Endothelial cell (in vitro differentiated cells): ENCODE measurements at regions not wholly inside any gene's neighbourhood (a gene's known extent, or its start where the extent isn't known, plus 50 kb on each side); places are given as distances from the start of the nearest gene placed in this dataset.

Experiments used
- DNase-seq: peaks from one replicate; pipeline ENCODE4 v3.0.0; 2021; ENCODE audit warnings: low spot score
- H3K27ac Mint-ChIP-seq: one replicate; pipeline ENCODE4 v1.8.0; 2021; ENCODE audit warnings: mixed read lengths, inconsistent platforms; ENCODE audit not compliant: unreplicated experiment
- H3K27me3 Mint-ChIP-seq: one replicate; pipeline ENCODE4 v1.8.0; 2021; ENCODE audit warnings: mild to moderate bottlenecking, moderate library complexity, mixed read lengths, inconsistent platforms; ENCODE audit not compliant: unreplicated experiment
- H3K36me3 Mint-ChIP-seq: one replicate; pipeline ENCODE4 v1.8.0; 2021; ENCODE audit warnings: mild to moderate bottlenecking, low read depth, mixed read lengths, inconsistent platforms; ENCODE audit not compliant: unreplicated experiment
- H3K4me1 Mint-ChIP-seq: one replicate; pipeline ENCODE4 v1.8.0; 2021; ENCODE audit warnings: mild to moderate bottlenecking, mixed read lengths, inconsistent platforms; ENCODE audit not compliant: unreplicated experiment
- H3K4me3 Mint-ChIP-seq: one replicate; pipeline ENCODE4 v1.8.0; 2021; ENCODE audit warnings: mild to moderate bottlenecking, mixed read lengths, inconsistent platforms; ENCODE audit not compliant: unreplicated experiment
- H3K9me3 Mint-ChIP-seq: one replicate; pipeline ENCODE4 v1.8.0; 2021; ENCODE audit warnings: mixed read lengths, inconsistent platforms; ENCODE audit not compliant: unreplicated experiment
- TF ChIP-seq, protein P1 (sequence below): fragments of 200-600 bp; sonication (generic); IDR thresholded peaks from one replicate; pipeline ENCODE4 v1.5.0; 2021; ENCODE audit warnings: antibody characterized with exemption; ENCODE audit not compliant: unreplicated experiment

- Mint-ChIP-seq H3K4me3 (peak overlapping the region; percentile 42), H3K4me1 (no peaks in the 10 kb centered on the region), H3K27me3 (peaks cover 7% of the 10 kb centered on the region), H3K36me3 (peaks cover 4% of the 10 kb centered on the region), H3K27ac (no peak overlapping the region), H3K9me3 (no peaks in the 10 kb centered on the region)
- DNase-seq, result no peak
- TF ChIP-seq, protein P1, sequence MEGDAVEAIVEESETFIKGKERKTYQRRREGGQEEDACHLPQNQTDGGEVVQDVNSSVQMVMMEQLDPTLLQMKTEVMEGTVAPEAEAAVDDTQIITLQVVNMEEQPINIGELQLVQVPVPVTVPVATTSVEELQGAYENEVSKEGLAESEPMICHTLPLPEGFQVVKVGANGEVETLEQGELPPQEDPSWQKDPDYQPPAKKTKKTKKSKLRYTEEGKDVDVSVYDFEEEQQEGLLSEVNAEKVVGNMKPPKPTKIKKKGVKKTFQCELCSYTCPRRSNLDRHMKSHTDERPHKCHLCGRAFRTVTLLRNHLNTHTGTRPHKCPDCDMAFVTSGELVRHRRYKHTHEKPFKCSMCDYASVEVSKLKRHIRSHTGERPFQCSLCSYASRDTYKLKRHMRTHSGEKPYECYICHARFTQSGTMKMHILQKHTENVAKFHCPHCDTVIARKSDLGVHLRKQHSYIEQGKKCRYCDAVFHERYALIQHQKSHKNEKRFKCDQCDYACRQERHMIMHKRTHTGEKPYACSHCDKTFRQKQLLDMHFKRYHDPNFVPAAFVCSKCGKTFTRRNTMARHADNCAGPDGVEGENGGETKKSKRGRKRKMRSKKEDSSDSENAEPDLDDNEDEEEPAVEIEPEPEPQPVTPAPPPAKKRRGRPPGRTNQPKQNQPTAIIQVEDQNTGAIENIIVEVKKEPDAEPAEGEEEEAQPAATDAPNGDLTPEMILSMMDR, result no peak
These were observed 228.3 kb downstream of the TTLL2 start for GRCh38 chr6:167552961-167553735.

- Mint-ChIP-seq H3K27ac (no peak overlapping the region), H3K27me3 (peaks cover 7% of the 10 kb centered on the region), H3K4me3 (no peak overlapping the region), H3K36me3 (peaks cover 4% of the 10 kb centered on the region), H3K9me3 (no peaks in the 10 kb centered on the region), H3K4me1 (peaks cover 3% of the 10 kb centered on the region)
- TF ChIP-seq, protein P1, result no peak
- no peak for DNase-seq
These were observed 228.8 kb downstream of the TTLL2 start for GRCh38 chr6:167553736-167554119.

DNA sequence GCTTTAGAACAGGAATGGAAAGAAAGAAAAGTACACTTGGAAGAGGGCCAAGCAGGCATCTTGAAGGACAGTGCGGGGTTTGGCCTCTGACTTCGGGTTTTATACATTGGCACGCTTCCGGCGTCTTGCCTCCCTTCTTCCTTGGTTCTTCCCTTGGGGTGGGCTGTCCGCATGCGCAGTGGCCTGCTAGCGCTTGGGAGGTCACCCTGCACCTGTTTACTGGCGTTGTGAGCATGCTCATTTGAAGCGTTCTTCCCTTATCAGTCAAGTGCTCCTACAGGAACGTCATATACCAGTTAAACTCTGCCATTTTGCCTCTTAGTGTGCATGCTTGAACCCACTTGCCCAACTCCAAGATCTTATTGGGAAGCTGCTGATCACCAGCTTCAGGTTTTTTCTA lies 230.0 kb downstream of the TTLL2 start:
- Mint-ChIP-seq H3K4me3 (no peak overlapping the region), H3K4me1 (peaks cover 7% of the 10 kb centered on the region), H3K27ac (no peak overlapping the region), H3K9me3 (no peaks in the 10 kb centered on the region), H3K36me3 (peaks cover 4% of the 10 kb centered on the region), H3K27me3 (peaks cover 7% of the 10 kb centered on the region)
- TF ChIP-seq, protein P1, result no peak
- DNase-seq, result no peak

DNA sequence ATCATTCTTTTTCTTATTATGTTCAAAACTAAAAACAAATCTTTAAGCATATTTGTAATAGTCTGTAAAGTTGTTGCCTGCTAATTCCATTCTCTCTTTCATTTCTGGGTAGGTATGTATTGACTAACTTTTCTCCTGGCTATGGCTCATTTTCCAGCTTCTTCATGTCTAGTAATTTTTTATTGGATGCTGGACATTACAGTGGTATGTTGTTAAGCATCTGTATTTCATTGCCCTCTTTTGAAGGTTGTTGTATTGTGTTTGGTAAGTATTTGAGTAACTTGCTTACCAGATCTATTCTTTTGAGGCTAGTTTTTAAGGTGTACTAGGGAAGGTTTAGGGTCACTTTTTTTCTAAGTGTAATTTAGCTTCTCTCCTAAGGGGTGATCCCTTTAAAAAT lies 230.9 kb downstream of the TTLL2 start:
- no peaks in the 10 kb centered on the region for H3K9me3 Mint-ChIP-seq
- H3K36me3 Mint-ChIP-seq, result peaks cover 4% of the 10 kb centered on the region
- H3K4me3 Mint-ChIP-seq, result no peak overlapping the region
- peaks cover 14% of the 10 kb centered on the region for H3K4me1 Mint-ChIP-seq
- DNase-seq, result no peak
- no peak overlapping the region for H3K27ac Mint-ChIP-seq
- H3K27me3 Mint-ChIP-seq, result peaks cover 8% of the 10 kb centered on the region
- TF ChIP-seq, protein P1, result no peak

GRCh38 chr6:167557675-167558074 lies 232.8 kb downstream of the TTLL2 start:
- TF ChIP-seq, protein P1, result no peak
- no peak for DNase-seq

More at GRCh38 chr6:167557675-167558074, 232.8 kb downstream of the TTLL2 start:
- Mint-ChIP-seq H3K27ac (no peak overlapping the region), H3K36me3 (peaks cover 4% of the 10 kb centered on the region), H3K9me3 (no peaks in the 10 kb centered on the region), H3K4me1 (peaks cover 14% of the 10 kb centered on the region), H3K27me3 (peaks cover 10% of the 10 kb centered on the region), H3K4me3 (no peak overlapping the region)
